ENCODE measurements at regions not wholly inside any gene's neighbourhood (a gene's known extent, or its start where the extent isn't known, plus 50 kb on each side); places are given as distances from the start of the nearest gene placed in this dataset.

- TF ChIP-seq POLR2A (IDR thresholded peaks at IDR 0.05) (no peak), CTCF (IDR thresholded peaks at IDR 0.05) (no peak)
Measured at GRCh38 chr12:107845980-107846659, 71.6 kb downstream of the ASCL4 start.

Data from right lobe of liver (tissue), 4 donors.